ENCODE measurements at regions not wholly inside any gene's neighbourhood (a gene's known extent, or its start where the extent isn't known, plus 50 kb on each side); places are given as distances from the start of the nearest gene placed in this dataset.
"Not testable (repeated sequence)": the region's sequence is repeated elsewhere in the genome, so short reads cannot be mapped to it uniquely, and the experiment has no call there.

GRCh38 chr1:164456272-164456671, 102.7 kb upstream of the PBX1 start:
- Histone ChIP-seq H3K9me3 (ENCODE audit: low read depth, low read length) (no peaks in the 10 kb centered on the region), H3K27ac (ENCODE audit: low read depth, low read length) (no peak overlapping the region), H3K4me1 (ENCODE audit: insufficient read depth, low read length) (no peaks in the 10 kb centered on the region), H4K20me1 (ENCODE audit: insufficient read depth, low read length) (no peaks in the 10 kb centered on the region), H2AFZ (ENCODE audit: low read length) (no peak overlapping the region), H3K79me2 (ENCODE audit: insufficient read depth, low read length) (no peaks in the 10 kb centered on the region), H3K4me2 (ENCODE audit: insufficient read depth, low read length) (no peak overlapping the region), H3K27me3 (ENCODE audit: insufficient read depth, low read length) (no peaks in the 10 kb centered on the region), H3K4me3 (ENCODE audit: insufficient read depth, low read length) (no peak overlapping the region), H3K36me3 (ENCODE audit: insufficient read depth, low read length) (no peaks in the 10 kb centered on the region)
- TF ChIP-seq CTCF (IDR thresholded peaks at IDR 0.05; ENCODE audit: extremely low read depth, low read depth, low read length): no peak
- no peak for DNase-seq (ENCODE audit: insufficient read length, low spot score, missing footprints)

- H3K4me2 ChIP-seq (ENCODE audit: insufficient read depth, low read length); H3K27ac ChIP-seq (ENCODE audit: low read depth, low read length); DNase-seq (ENCODE audit: insufficient read length, low spot score, missing footprints); H3K4me1 ChIP-seq (ENCODE audit: insufficient read depth, low read length); H3K79me2 ChIP-seq (ENCODE audit: insufficient read depth, low read length); H3K27me3 ChIP-seq (ENCODE audit: insufficient read depth, low read length); H3K4me3 ChIP-seq (ENCODE audit: insufficient read depth, low read length); H3K36me3 ChIP-seq (ENCODE audit: insufficient read depth, low read length); H3K9me3 ChIP-seq (ENCODE audit: low read depth, low read length); H2AFZ ChIP-seq (ENCODE audit: low read length); H4K20me1 ChIP-seq (ENCODE audit: insufficient read depth, low read length): not testable (repeated sequence)
Observed at GRCh38 chr1:164459176-164459575, 99.8 kb upstream of the PBX1 start.

- no peak for TF ChIP-seq CTCF (IDR thresholded peaks at IDR 0.05; ENCODE audit: extremely low read depth, low read depth, low read length)
- Histone ChIP-seq H3K79me2 (ENCODE audit: insufficient read depth, low read length) (no peaks in the 10 kb centered on the region), H2AFZ (ENCODE audit: low read length) (no peak overlapping the region), H3K27ac (ENCODE audit: low read depth, low read length) (no peak overlapping the region), H3K4me1 (ENCODE audit: insufficient read depth, low read length) (no peaks in the 10 kb centered on the region), H4K20me1 (ENCODE audit: insufficient read depth, low read length) (no peaks in the 10 kb centered on the region), H3K27me3 (ENCODE audit: insufficient read depth, low read length) (no peaks in the 10 kb centered on the region), H3K4me2 (ENCODE audit: insufficient read depth, low read length) (no peak overlapping the region), H3K36me3 (ENCODE audit: insufficient read depth, low read length) (no peaks in the 10 kb centered on the region), H3K4me3 (ENCODE audit: insufficient read depth, low read length) (no peak overlapping the region), H3K9me3 (ENCODE audit: low read depth, low read length) (no peaks in the 10 kb centered on the region)
- DNase-seq (ENCODE audit: insufficient read length, low spot score, missing footprints): no peak
Observed at GRCh38 chr1:164466001-164466421, 93.0 kb upstream of the PBX1 start.

GRCh38 chr1:164466429-164466828, 92.6 kb upstream of the PBX1 start:
- Histone ChIP-seq H3K36me3 (ENCODE audit: insufficient read depth, low read length) (no peaks in the 10 kb centered on the region), H3K27ac (ENCODE audit: low read depth, low read length) (no peak overlapping the region), H2AFZ (ENCODE audit: low read length) (no peak overlapping the region), H3K9me3 (ENCODE audit: low read depth, low read length) (no peaks in the 10 kb centered on the region), H3K4me2 (ENCODE audit: insufficient read depth, low read length) (no peak overlapping the region), H3K4me1 (ENCODE audit: insufficient read depth, low read length) (no peaks in the 10 kb centered on the region), H4K20me1 (ENCODE audit: insufficient read depth, low read length) (no peaks in the 10 kb centered on the region), H3K79me2 (ENCODE audit: insufficient read depth, low read length) (no peaks in the 10 kb centered on the region), H3K4me3 (ENCODE audit: insufficient read depth, low read length) (no peak overlapping the region), H3K27me3 (ENCODE audit: insufficient read depth, low read length) (no peaks in the 10 kb centered on the region)
- DNase-seq (ENCODE audit: insufficient read length, low spot score, missing footprints): no peak
- no peak for TF ChIP-seq CTCF (IDR thresholded peaks at IDR 0.05; ENCODE audit: extremely low read depth, low read depth, low read length)
